Smooth muscle cell of the brain vasculature (primary cell): ENCODE measurements at regions not wholly inside any gene's neighbourhood (a gene's known extent, or its start where the extent isn't known, plus 50 kb on each side); places are given as distances from the start of the nearest gene placed in this dataset.
"Not testable (repeated sequence)": the region's sequence is repeated elsewhere in the genome, so short reads cannot be mapped to it uniquely, and the experiment has no call there.

Experiments
- DNase-seq: peaks from one replicate; pipeline ENCODE4 v3.0.0-alpha.2; 2012; ENCODE audit warnings: low read depth, low spot score

GRCh38 chr3:10657339-10657738 is 152.0 kb upstream of the ATP2B2 start:
- DNase-seq, result not testable (repeated sequence)

- DNase-seq, result no peak
Measured at GRCh38 chr3:10665592-10665991, 150.4 kb upstream of the SLC6A11 start.

GRCh38 chr3:10666621-10667020 is 149.4 kb upstream of the SLC6A11 start:
- no peak for DNase-seq

- no peak for DNase-seq
Measured at GRCh38 chr3:10667269-10667668, 148.8 kb upstream of the SLC6A11 start.

- no peak for DNase-seq
Measured at GRCh38 chr3:10667901-10668476, 148.0 kb upstream of the SLC6A11 start.

GRCh38 chr3:10669490-10670048 is 146.5 kb upstream of the SLC6A11 start:
- DNase-seq, result no peak

GRCh38 chr3:10672422-10672821 is 143.6 kb upstream of the SLC6A11 start:
- DNase-seq, result no peak

- no peak for DNase-seq
Measured at GRCh38 chr3:10674578-10674977, 141.4 kb upstream of the SLC6A11 start.

- DNase-seq, result no peak
Measured at GRCh38 chr3:10676905-10677304, 139.1 kb upstream of the SLC6A11 start.

GRCh38 chr3:10678796-10679376 is 137.1 kb upstream of the SLC6A11 start:
- DNase-seq, result no peak

GRCh38 chr3:10680796-10681195 is 135.2 kb upstream of the SLC6A11 start:
- no peak for DNase-seq

- DNase-seq, result no peak
Measured at GRCh38 chr3:10682692-10683091, 133.3 kb upstream of the SLC6A11 start.

- DNase-seq, result no peak
Measured at GRCh38 chr3:10683106-10683505, 132.9 kb upstream of the SLC6A11 start.

- DNase-seq, result no peak
Measured at GRCh38 chr3:10688126-10688525, 127.9 kb upstream of the SLC6A11 start.

- DNase-seq, result no peak
Measured at GRCh38 chr3:10688548-10689172, 127.4 kb upstream of the SLC6A11 start.

GRCh38 chr3:10692039-10692622 is 123.9 kb upstream of the SLC6A11 start:
- no peak for DNase-seq

GRCh38 chr3:10693457-10693856 is 122.6 kb upstream of the SLC6A11 start:
- DNase-seq, result no peak

GRCh38 chr3:10694179-10694578 is 121.8 kb upstream of the SLC6A11 start:
- no peak for DNase-seq

- DNase-seq, result not testable (repeated sequence)
Measured at GRCh38 chr3:10695186-10695585, 120.8 kb upstream of the SLC6A11 start.

GRCh38 chr3:10695595-10696285 is 120.3 kb upstream of the SLC6A11 start:
- no peak for DNase-seq

GRCh38 chr3:10697918-10698317 is 118.1 kb upstream of the SLC6A11 start:
- no peak for DNase-seq

GRCh38 chr3:10700821-10701220 is 115.2 kb upstream of the SLC6A11 start:
- DNase-seq, result no peak
